ENCODE measurements at regions not wholly inside any gene's neighbourhood (a gene's known extent, or its start where the extent isn't known, plus 50 kb on each side); places are given as distances from the start of the nearest gene placed in this dataset.

DNA sequence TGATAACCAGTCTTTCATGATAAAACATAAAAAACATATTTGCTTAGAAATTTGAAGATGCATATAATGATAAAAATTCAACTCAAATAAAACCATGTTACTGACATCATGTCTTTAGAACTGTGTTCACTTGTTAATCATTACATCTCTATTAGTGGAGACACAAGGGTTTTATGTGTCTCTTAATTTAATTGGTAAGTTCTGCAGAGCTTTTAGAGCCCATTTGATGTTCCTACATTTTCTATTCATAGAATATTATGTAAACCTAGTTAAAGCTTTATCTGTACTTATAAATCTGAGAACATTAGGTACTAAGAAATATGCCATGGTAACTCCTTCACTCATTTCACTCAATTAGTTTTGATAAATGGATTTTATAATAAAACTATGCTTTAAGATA, 285.4 kb downstream of the SLCO4C1 start:
- H3K4me3 Mint-ChIP-seq: no peak overlapping the region
- H3K4me1 Mint-ChIP-seq: no peaks in the 10 kb centered on the region
- H3K9me3 Mint-ChIP-seq: no peaks in the 10 kb centered on the region
- TF ChIP-seq, protein P1, sequence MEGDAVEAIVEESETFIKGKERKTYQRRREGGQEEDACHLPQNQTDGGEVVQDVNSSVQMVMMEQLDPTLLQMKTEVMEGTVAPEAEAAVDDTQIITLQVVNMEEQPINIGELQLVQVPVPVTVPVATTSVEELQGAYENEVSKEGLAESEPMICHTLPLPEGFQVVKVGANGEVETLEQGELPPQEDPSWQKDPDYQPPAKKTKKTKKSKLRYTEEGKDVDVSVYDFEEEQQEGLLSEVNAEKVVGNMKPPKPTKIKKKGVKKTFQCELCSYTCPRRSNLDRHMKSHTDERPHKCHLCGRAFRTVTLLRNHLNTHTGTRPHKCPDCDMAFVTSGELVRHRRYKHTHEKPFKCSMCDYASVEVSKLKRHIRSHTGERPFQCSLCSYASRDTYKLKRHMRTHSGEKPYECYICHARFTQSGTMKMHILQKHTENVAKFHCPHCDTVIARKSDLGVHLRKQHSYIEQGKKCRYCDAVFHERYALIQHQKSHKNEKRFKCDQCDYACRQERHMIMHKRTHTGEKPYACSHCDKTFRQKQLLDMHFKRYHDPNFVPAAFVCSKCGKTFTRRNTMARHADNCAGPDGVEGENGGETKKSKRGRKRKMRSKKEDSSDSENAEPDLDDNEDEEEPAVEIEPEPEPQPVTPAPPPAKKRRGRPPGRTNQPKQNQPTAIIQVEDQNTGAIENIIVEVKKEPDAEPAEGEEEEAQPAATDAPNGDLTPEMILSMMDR (conservative IDR thresholded peaks at IDR 0.05): no peak
- DNase-seq (ENCODE audit: low read depth, low spot score): no peak
- H3K27ac Mint-ChIP-seq (ENCODE audit: unreplicated experiment): no peak overlapping the region
- no peaks in the 10 kb centered on the region for H3K36me3 Mint-ChIP-seq (ENCODE audit: low read depth)
- H3K27me3 Mint-ChIP-seq (ENCODE audit: low read depth): no peaks in the 10 kb centered on the region

- TF ChIP-seq, protein P1 (conservative IDR thresholded peaks at IDR 0.05): no peak
- no peaks in the 10 kb centered on the region for H3K9me3 Mint-ChIP-seq
- DNase-seq (ENCODE audit: low read depth, low spot score): no peak
- no peaks in the 10 kb centered on the region for H3K4me1 Mint-ChIP-seq
- no peaks in the 10 kb centered on the region for H3K27me3 Mint-ChIP-seq (ENCODE audit: low read depth)
- no peak overlapping the region for H3K27ac Mint-ChIP-seq (ENCODE audit: unreplicated experiment)
- H3K36me3 Mint-ChIP-seq (ENCODE audit: low read depth): peaks cover 3% of the 10 kb centered on the region
- H3K4me3 Mint-ChIP-seq: no peak overlapping the region
Observed at GRCh38 chr5:101997235-101997634, 298.8 kb downstream of the SLCO4C1 start.

DNA sequence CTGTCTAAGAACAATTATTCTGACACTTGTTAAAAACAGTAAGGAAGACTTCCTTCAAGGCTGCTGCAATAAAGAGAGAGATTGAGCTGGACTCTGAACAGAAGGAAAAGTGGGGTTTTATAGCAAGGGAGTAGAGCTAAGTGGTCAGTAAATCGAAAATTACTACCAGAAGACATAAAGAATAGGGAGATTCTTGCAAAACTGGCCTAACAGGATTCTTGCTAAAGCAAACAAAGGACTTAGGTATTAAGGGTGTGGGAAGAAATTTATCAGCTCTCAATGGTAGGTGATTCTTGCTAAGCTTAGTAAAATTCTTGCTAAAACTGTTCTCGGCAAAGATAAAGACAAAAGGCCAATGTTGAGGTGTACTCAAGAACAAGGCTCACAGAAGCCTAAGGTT, 300.5 kb downstream of the SLCO4C1 start:
- TF ChIP-seq, protein P1 (conservative IDR thresholded peaks at IDR 0.05): no peak
- Mint-ChIP-seq H3K4me3 (no peak overlapping the region), H3K36me3 (ENCODE audit: low read depth) (peaks cover 3% of the 10 kb centered on the region), H3K27ac (ENCODE audit: unreplicated experiment) (no peak overlapping the region), H3K4me1 (no peaks in the 10 kb centered on the region), H3K9me3 (no peaks in the 10 kb centered on the region), H3K27me3 (ENCODE audit: low read depth) (no peaks in the 10 kb centered on the region)
- no peak for DNase-seq (ENCODE audit: low read depth, low spot score)

DNA sequence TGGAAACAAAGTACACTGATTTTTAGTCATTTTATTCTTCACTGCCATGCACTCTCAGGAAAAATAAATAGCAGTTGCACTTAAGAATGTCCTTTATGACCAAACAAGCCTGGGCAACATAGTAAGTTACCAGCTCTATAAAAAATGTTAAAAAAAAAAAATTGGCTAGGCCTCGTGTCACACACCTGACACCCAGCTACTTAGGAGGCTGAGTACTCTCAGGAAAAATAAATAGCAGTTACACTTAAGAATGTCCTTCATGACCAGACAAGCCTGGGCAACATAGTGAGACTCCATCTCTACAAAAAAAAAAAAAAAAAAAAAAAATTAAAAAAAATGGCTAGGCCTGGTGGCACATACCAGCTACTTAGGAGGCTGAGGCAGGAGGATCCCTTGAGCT, 304.6 kb downstream of the SLCO4C1 start:
- TF ChIP-seq, protein P1 (conservative IDR thresholded peaks at IDR 0.05): no peak
- no peaks in the 10 kb centered on the region for H3K27me3 Mint-ChIP-seq (ENCODE audit: low read depth)
- no peak for DNase-seq (ENCODE audit: low read depth, low spot score)
- H3K27ac Mint-ChIP-seq (ENCODE audit: unreplicated experiment): no peak overlapping the region
- no peak overlapping the region for H3K4me3 Mint-ChIP-seq
- H3K9me3 Mint-ChIP-seq: no peaks in the 10 kb centered on the region
- no peaks in the 10 kb centered on the region for H3K4me1 Mint-ChIP-seq
- peaks cover 3% of the 10 kb centered on the region for H3K36me3 Mint-ChIP-seq (ENCODE audit: low read depth)

DNA sequence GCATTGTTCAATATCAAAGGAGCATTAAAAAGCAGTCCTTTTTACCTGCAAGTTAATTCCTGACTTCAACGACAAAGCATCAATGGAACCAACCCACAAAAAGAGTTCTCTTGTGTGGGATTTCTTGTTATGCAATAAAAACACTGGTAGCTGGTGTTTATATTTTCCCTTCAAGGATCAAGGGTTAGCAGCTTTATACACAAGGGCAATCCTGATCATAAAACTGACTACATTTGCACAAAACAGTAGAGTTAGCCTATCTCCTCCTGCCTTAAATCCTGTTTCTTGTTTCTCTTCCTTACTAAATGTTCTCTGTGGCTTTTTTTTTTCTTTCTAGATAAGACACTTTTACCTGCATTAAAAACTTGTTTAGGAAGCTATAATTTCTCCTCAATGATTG, 306.4 kb downstream of the SLCO4C1 start:
- Mint-ChIP-seq H3K36me3 (ENCODE audit: low read depth) (peaks cover 3% of the 10 kb centered on the region), H3K27me3 (ENCODE audit: low read depth) (no peaks in the 10 kb centered on the region), H3K27ac (ENCODE audit: unreplicated experiment) (no peak overlapping the region), H3K4me3 (no peak overlapping the region), H3K9me3 (no peaks in the 10 kb centered on the region), H3K4me1 (no peaks in the 10 kb centered on the region)
- no peak for DNase-seq (ENCODE audit: low read depth, low spot score)
- TF ChIP-seq, protein P1 (conservative IDR thresholded peaks at IDR 0.05): no peak
